NCI-H146 treated with DMSO at 0.1 percent for 48 hours (cell line): ENCODE measurements at regions not wholly inside any gene's neighbourhood (a gene's known extent, or its start where the extent isn't known, plus 50 kb on each side); places are given as distances from the start of the nearest gene placed in this dataset.

Experiments
- DNase-seq: peaks from one replicate; lab custom pipeline; 2025; ENCODE audit not compliant: unreplicated experiment; lab: John Stamatoyannopoulos, UW

GRCh38 chr12:115012861-115013235 lies 328.9 kb upstream of the TBX3 start:
- no peak for DNase-seq

DNA sequence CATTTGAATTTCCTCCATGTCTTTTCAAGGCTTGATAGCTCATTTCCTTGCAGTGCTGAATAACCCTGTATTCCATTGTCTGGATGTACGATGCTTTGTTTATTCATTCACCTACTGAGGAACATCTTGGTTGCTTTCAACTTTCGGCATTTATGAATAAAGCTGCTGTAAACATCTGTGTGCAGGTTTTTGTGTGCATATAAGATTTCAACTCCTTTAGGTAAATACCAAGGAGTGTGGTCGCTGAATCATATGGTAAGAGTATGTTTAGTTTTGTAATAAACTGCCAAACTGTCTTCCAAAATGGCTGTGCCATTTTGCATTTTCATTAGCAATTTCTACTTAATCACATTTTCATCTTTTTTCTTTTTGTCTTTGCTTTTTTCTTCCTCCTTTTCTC lies 327.7 kb upstream of the TBX3 start:
- no peak for DNase-seq

DNA sequence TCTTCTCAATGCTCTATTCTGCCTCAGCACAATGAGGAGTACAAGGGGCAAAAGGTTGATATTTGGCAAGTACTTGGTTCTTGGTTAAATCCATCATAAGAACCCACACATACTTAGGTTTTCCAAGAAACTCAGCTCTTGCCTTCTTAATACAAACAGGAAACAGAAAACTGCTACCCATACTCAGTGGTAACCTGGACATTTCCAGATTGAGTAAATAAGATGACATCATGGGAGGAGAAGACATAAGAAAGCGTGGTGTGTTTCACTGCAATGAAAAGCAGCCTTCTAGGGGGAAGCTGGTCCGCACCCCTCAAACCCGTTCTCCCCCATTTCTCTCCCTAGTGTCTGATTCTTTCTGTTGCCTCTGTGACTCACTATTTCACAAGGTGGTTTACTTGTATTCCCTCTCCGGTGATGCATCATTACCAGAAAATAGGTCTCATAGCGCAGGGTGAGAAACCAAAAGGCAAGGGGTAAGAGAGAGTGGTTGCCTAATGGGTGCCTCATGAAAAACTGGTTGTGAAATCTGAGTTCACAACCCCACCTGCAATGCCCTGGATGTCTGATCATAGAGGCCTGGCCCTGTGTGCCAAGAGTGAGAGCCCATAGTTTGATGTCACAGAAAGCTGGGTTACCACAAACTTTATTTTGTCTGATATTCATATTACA lies 326.5 kb upstream of the TBX3 start:
- DNase-seq, result no peak

DNA sequence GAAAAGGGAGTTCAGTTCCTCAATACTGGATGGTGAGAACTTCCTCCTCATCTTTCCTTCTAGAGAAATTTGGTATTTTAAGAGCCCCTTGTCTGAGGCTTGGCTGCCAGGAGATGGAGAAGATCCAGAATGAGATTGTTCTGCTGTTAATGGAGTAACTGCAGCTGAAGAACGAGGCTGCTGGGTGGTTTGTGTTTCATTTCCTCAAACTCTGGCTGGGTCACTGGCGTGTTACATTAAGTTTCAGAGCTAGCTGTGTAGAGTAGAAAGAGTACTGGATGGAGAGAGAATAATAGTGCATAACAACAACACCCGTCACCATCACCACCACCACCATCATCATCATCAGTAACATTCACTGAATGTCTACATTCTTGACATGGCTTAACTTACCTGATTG lies 325.0 kb upstream of the TBX3 start:
- DNase-seq, result no peak

GRCh38 chr12:115004470-115005146 lies 320.6 kb upstream of the TBX3 start:
- no peak for DNase-seq

DNA sequence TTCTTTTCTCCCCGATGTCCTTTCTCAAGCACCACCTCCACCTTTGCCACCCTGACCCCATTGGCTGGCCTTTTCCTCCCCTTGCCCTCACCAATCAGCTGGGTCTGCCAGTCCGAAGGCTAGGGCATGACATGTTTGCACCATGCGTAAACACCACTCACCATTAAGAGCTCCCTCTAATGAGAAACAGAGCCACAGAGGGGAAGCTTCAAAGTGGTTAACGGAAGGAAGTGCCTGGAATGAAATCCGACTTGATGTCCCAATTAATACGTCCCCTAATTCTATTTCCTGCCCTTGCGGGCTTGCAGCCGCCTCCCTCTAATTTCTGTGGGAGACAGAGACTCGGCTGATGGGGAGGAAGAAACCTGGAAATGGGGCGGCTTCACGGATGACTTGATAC lies 318.5 kb upstream of the TBX3 start:
- no peak for DNase-seq

DNA sequence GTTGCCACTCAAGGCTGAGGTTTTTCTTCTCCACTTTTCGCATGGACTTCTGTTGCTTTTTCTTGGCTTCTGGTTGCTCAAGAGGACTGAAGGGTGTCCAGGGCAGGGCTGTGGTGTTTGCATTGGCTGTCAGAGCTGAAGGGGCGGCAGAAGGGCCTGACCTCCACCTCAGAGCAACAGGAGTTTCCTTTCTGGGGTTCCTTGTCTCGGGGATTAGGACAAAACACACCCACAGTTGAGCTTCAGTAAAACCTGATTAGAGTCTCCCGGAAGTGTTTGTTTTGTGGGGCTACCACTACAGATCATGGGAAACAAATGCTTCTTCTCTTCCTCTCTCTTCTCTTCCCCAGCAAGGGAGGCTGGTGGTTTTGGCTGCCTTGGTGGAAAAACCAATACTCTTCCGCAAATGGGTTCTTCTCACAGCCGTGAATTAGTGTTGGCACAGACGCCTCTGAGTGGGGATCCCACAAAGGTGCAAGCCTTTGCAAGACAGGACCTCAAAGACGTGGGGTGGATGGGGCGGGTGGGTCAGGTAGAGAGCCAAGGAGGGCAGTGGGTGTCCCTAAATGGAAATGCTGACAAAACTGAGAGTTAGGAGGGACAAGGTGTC lies 317.7 kb upstream of the TBX3 start:
- DNase-seq, result no peak

GRCh38 chr12:115000038-115000437 lies 316.1 kb upstream of the TBX3 start:
- DNase-seq, result no peak

DNA sequence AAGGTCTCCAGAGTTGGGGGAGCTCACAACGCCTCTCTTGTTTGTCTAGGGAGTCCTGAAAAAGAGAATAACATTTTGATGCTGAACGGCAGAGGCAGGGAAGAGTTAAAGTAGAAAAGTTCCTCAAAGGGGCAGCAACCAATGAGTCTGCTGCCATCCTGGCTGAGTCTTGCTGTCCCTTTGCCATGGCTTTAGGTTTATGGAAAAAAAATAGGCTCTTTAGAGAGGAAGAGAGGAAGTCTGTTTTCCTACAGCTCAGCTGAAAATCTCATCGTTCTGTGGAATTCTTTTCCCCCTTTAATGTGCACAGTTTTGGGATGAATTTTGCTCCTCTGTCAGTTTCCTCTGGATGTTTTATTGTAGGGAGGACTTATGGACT lies 314.8 kb upstream of the TBX3 start:
- no peak for DNase-seq

DNA sequence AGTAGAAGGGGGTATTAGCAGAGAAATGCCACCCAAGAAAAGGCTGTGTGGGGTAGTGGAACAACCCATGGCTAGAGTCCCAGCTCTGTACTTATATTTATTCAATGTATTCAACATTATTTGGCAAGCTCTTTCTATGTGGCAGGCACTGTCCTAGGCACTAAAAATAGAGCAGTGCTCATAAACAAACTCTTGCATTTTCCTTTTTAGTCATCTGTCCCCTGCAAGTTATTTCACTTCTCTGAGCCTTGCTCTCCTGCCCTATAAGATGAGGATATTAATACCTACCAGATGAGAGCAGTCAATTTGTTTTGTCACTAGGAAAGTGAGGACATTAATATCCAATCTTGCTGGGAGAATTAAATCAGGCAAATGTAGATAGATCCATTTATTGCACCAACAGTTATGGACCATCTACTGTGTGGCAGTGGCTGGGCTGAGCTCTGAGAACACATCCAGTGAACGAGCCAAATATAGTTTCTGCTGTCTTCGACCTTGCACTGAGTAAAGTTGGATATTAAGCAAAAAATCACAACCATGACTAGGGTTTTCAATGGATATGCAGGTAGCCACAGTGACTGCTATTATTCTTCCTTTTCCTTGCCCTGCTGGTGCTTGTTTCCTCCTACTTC lies 314.3 kb upstream of the TBX3 start:
- DNase-seq, result no peak

- DNase-seq, result no peak
Measured at GRCh38 chr12:114996382-114996781, 312.4 kb upstream of the TBX3 start.

GRCh38 chr12:114995891-114996290 lies 311.9 kb upstream of the TBX3 start:
- DNase-seq, result no peak

- no peak for DNase-seq
Measured at GRCh38 chr12:114993165-114993564, 309.2 kb upstream of the TBX3 start.

- DNase-seq, result no peak
Measured at GRCh38 chr12:114992443-114992842, 308.5 kb upstream of the TBX3 start.

DNA sequence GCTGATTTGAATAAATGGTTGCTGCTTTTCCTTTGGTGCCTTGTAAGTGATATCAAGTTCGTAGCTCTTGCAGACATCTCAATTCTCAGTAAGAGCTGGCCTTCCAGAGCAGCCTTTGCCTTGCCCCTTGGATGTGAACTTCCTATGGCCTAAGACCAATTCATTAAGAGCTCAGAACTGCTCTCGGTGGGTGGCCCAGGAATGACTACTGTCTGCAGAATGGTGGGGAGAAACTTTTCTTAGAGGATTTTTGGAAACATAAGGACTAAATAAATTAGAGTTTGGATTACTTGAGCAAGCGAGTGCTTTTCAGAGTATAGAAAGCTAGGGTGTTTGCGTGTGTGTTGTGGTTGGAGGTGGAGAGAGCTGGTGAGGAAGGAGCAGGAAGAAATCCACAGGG lies 306.4 kb upstream of the TBX3 start:
- no peak for DNase-seq

GRCh38 chr12:114986849-114987248 lies 302.9 kb upstream of the TBX3 start:
- DNase-seq, result no peak

DNA sequence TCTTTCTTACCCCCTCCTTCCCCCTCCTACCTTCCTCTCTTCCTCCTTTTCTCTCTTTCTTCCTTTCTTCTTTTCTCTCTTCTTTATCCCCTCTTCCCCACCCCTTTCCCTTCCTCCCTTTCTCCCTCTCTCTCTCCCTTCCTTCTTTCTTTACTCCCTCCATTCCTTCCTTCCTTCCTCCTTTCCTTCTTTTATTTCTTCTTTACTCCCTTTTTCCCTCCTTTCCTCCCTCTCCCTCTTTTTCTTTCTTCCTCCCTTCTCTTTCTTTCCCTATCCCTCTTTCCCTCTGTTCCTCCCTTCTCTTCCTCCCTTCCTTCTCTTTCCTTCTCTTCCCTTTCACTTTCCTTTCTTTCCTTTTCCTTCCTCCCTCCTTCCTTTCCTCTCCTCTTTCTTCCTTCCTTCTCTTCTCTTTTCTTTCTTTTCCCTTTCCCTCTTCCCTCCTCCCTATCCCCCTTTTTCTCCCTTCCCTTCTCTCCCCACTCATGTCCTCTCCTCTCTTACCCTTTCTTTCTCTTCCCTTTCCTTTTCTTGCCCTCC lies 302.3 kb upstream of the TBX3 start:
- no peak for DNase-seq

- no peak for DNase-seq
Measured at GRCh38 chr12:114984634-114985061, 300.7 kb upstream of the TBX3 start.

DNA sequence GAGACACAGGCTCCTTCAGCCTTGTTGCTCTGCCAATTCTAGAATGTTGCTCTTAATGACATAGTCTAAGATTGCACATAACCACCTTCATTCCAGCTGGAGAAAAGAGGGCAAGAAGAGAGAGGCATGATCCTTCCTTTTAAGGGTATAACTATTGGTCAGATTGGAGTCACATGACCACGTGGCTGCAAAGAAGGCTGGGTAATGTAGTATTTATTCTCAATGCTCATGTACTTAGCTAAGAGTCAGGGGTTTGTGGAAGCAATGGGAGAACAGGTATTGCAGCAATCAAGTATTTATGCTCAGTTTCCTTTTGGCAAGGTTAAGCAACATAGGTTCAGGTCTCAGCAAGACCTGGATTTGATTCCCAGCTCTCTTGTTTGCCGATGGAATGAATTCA lies 298.8 kb upstream of the TBX3 start:
- DNase-seq, result no peak

GRCh38 chr12:114981036-114981435 lies 297.1 kb upstream of the TBX3 start:
- DNase-seq, result no peak

DNA sequence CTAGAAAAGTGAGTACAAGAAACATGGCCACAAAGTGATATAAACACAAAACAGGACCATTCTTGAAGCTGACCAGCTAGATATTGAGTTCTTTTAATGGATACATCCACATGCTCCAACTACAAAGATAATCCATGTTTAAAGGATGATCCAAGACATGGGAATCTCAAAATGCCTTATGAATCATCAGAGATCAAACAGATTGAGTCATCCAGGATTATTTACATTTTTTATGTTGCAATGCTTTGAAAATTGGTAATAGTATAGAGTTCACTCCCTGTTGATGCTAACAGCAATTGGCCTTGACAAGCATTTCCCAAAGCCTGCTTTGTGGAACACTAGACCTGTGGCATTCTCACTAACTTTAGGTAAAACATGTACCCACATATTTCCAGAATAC lies 293.0 kb upstream of the TBX3 start:
- no peak for DNase-seq

GRCh38 chr12:114976372-114976771 lies 292.4 kb upstream of the TBX3 start:
- DNase-seq, result no peak
